Activated CD4-positive, alpha-beta T cell treated with anti-CD3 and anti-CD28 coated beads, Interleukin-2, amount 10 ng/mL, durations not matched to agents 7 days and 5 days (primary cell): ENCODE measurements at regions not wholly inside any gene's neighbourhood (a gene's known extent, or its start where the extent isn't known, plus 50 kb on each side); places are given as distances from the start of the nearest gene placed in this dataset.

ENCODE experiments used
- CTCF ChIA-PET: fragments of 350-600 bp; sonication (Branson Sonifier 250); formaldehyde crosslinking; loops from one replicate; lab custom pipeline; 2021; ENCODE audit warnings: antibody characterized with exemption; lab: Charles Lee
- POLR2A ChIA-PET: fragments of 350-600 bp; sonication (Branson Sonifier 250); formaldehyde crosslinking; loops from one replicate; lab custom pipeline; 2021; ENCODE audit warnings: antibody characterized with exemption; lab: Charles Lee
- DNase-seq: peaks from one replicate; pipeline ENCODE4 v3.0.0-alpha.2; 2020
- H3K27ac Mint-ChIP-seq: one replicate; pipeline ENCODE4 v1.8.0; 2021; ENCODE audit warnings: mild to moderate bottlenecking, moderate library complexity, mixed read lengths
- H3K27me3 Mint-ChIP-seq: one replicate; pipeline ENCODE4 v1.8.0; 2021; ENCODE audit warnings: mixed read lengths
- H3K36me3 Mint-ChIP-seq: one replicate; pipeline ENCODE4 v1.8.0; 2021; ENCODE audit warnings: low read depth, mixed read lengths
- H3K4me1 Mint-ChIP-seq: one replicate; pipeline ENCODE4 v1.8.0; 2021; ENCODE audit warnings: mixed read lengths
- H3K4me3 Mint-ChIP-seq: one replicate; pipeline ENCODE4 v1.8.0; 2021; ENCODE audit warnings: mild to moderate bottlenecking, moderate library complexity, mixed read lengths
- H3K9me3 Mint-ChIP-seq: one replicate; pipeline ENCODE4 v1.8.0; 2021; ENCODE audit warnings: mixed read lengths

- Mint-ChIP-seq H3K27ac (no peak overlapping the region), H3K9me3 (peaks cover 6% of the 10 kb centered on the region), H3K27me3 (no peaks in the 10 kb centered on the region), H3K36me3 (no peaks in the 10 kb centered on the region), H3K4me1 (no peaks in the 10 kb centered on the region), H3K4me3 (no peak overlapping the region)
- CTCF ChIA-PET: no interaction called here
- POLR2A ChIA-PET: no interaction called here
- no peak for DNase-seq
Observed at GRCh38 chr16:61415126-61415525, 621.1 kb downstream of the CDH8 start.

GRCh38 chr16:61413021-61413420 is 623.2 kb downstream of the CDH8 start:
- no peaks in the 10 kb centered on the region for H3K27me3 Mint-ChIP-seq
- no peaks in the 10 kb centered on the region for H3K4me1 Mint-ChIP-seq
- no peak overlapping the region for H3K4me3 Mint-ChIP-seq
- peaks cover 10% of the 10 kb centered on the region for H3K9me3 Mint-ChIP-seq
- no peak for DNase-seq
- ChIA-PET CTCF (no interaction called here), POLR2A (interaction anchor here (0.7 kb wide), 1 partner anchor 1234 kb away, joined by 3 read pairs; no protein-coding TSS in a partner anchor)
- H3K36me3 Mint-ChIP-seq: no peaks in the 10 kb centered on the region
- H3K27ac Mint-ChIP-seq: no peak overlapping the region

DNA sequence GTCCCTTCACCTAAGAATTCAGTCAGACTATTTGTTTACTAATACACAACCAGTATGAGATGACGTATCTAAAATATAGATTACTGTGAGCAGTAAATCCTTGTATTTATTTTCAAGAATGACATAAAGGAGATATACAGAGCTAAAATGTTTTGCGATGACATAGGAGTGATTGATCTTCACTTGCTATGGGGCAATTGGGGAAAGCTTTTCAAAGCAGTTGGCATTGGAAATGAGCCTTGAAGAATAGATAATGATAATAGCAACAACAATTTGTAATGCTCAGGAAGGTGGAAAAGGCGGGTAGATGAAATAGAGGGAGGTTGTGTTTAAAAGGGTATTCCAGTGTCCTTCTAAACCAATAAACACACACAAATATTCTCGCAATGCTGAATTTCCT is 623.7 kb downstream of the CDH8 start:
- no peaks in the 10 kb centered on the region for H3K27me3 Mint-ChIP-seq
- DNase-seq: no peak
- no peaks in the 10 kb centered on the region for H3K4me1 Mint-ChIP-seq
- H3K36me3 Mint-ChIP-seq: no peaks in the 10 kb centered on the region
- ChIA-PET POLR2A (no interaction called here), CTCF (no interaction called here)
- peaks cover 10% of the 10 kb centered on the region for H3K9me3 Mint-ChIP-seq
- H3K27ac Mint-ChIP-seq: no peak overlapping the region
- H3K4me3 Mint-ChIP-seq: no peak overlapping the region

- H3K4me3 Mint-ChIP-seq: no peak overlapping the region
- POLR2A ChIA-PET: no interaction called here
- CTCF ChIA-PET: no interaction called here
Observed at GRCh38 chr16:61409604-61410003, 626.6 kb downstream of the CDH8 start.

DNA sequence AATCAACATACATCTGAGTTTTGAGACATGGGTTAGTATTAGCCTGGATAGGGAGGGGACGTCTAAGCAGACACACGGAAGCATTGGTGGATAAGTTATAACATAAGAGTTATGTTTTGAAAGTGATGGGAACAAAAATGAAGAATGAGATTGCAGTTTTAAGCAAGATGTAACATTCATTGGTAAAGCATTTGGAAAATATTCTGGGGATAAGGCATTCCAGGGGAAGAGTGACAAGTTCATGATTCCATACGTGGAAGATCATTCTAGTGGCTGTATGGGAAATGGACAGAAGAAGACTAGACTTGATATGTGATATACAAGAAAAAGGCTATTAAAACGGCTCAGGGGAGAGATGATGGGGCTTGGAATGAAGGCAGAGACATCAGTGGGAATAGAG is 632.9 kb downstream of the CDH8 start:
- H3K9me3 Mint-ChIP-seq: peaks cover 12% of the 10 kb centered on the region
- CTCF ChIA-PET: no interaction called here
- DNase-seq: no peak
- POLR2A ChIA-PET: no interaction called here
- no peaks in the 10 kb centered on the region for H3K27me3 Mint-ChIP-seq
- H3K36me3 Mint-ChIP-seq: no peaks in the 10 kb centered on the region
- H3K4me3 Mint-ChIP-seq: no peak overlapping the region
- no peak overlapping the region for H3K27ac Mint-ChIP-seq
- no peaks in the 10 kb centered on the region for H3K4me1 Mint-ChIP-seq

More at GRCh38 chr16:61409604-61410003, 626.6 kb downstream of the CDH8 start:
- Mint-ChIP-seq H3K36me3 (no peaks in the 10 kb centered on the region), H3K4me1 (no peaks in the 10 kb centered on the region), H3K27ac (no peak overlapping the region), H3K27me3 (no peaks in the 10 kb centered on the region), H3K9me3 (peaks cover 9% of the 10 kb centered on the region)
- DNase-seq: no peak

- H3K27ac Mint-ChIP-seq: no peak overlapping the region
- DNase-seq: no peak
- ChIA-PET POLR2A (no interaction called here), CTCF (no interaction called here)
- no peaks in the 10 kb centered on the region for H3K27me3 Mint-ChIP-seq
- no peaks in the 10 kb centered on the region for H3K4me1 Mint-ChIP-seq
- no peak overlapping the region for H3K4me3 Mint-ChIP-seq
- H3K36me3 Mint-ChIP-seq: no peaks in the 10 kb centered on the region
- peaks cover 13% of the 10 kb centered on the region for H3K9me3 Mint-ChIP-seq
Observed at GRCh38 chr16:61391896-61392295, 644.3 kb downstream of the CDH8 start.

- Mint-ChIP-seq H3K36me3 (no peaks in the 10 kb centered on the region), H3K27me3 (no peaks in the 10 kb centered on the region), H3K27ac (no peak overlapping the region), H3K4me1 (no peaks in the 10 kb centered on the region), H3K9me3 (peaks cover 13% of the 10 kb centered on the region), H3K4me3 (no peak overlapping the region)
- DNase-seq: no peak
- ChIA-PET CTCF (no interaction called here), POLR2A (no interaction called here)
Observed at GRCh38 chr16:61390965-61391637, 645.1 kb downstream of the CDH8 start.

DNA sequence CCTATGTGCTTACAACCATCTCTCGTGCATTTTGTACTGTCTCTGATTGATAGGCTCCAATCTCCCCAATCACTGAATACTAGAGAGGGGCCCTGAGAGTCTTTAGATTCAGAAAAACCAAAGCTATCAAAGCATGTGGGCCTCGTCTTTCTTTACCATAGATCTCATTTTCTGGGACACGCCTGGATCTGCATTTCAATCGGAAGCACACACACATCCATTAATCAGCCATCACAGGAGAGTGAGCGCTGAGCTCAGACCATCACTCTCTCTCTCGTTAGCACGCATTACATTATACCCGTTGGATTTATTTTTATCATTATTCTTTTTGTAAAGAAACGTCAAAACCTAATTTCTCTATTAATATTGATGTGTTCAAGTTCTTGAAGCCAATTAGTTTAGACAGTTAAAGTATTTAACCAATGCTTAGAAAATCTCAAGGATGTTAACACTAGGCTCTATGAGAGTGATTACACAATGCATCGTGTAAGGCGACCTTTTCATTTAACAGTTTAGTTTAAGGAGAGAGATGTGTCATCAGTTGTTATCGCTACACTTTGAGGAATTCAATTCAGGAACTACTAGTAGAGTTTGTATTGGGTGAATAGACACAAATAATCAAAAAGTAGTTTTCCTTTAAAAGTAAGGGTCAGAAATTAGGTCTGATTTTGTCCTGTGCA is 650.7 kb downstream of the CDH8 start:
- ChIA-PET POLR2A (no interaction called here), CTCF (no interaction called here)
- H3K4me3 Mint-ChIP-seq: no peak overlapping the region
- H3K27ac Mint-ChIP-seq: no peak overlapping the region
- DNase-seq: no peak
- no peaks in the 10 kb centered on the region for H3K27me3 Mint-ChIP-seq
- no peaks in the 10 kb centered on the region for H3K36me3 Mint-ChIP-seq
- H3K4me1 Mint-ChIP-seq: no peaks in the 10 kb centered on the region
- H3K9me3 Mint-ChIP-seq: peaks cover 14% of the 10 kb centered on the region

DNA sequence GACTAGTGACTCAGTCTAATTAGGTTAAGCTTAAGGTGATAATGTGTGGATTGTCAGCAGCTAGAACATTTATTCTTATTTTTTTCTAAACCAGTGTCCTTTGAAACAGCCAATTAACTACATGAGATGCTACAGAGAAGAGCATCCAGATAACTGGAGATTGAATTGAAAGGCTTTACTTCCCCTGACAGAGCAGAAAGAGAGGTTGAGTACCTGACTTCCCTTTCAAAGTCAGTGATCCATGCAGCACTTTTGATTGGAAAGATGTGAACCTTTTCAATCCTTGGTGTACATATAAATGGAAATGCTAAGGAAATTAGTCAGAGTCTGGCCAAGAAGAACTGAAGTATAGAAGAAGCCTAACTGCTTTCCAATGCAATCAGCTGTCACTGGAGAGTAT is 653.8 kb downstream of the CDH8 start:
- POLR2A ChIA-PET: no interaction called here
- Mint-ChIP-seq H3K36me3 (no peaks in the 10 kb centered on the region), H3K27ac (no peak overlapping the region), H3K9me3 (peaks cover 18% of the 10 kb centered on the region), H3K4me1 (no peaks in the 10 kb centered on the region), H3K27me3 (no peaks in the 10 kb centered on the region), H3K4me3 (no peak overlapping the region)
- DNase-seq: no peak
- CTCF ChIA-PET: no interaction called here

- no peak overlapping the region for H3K27ac Mint-ChIP-seq
- H3K4me3 Mint-ChIP-seq: no peak overlapping the region
Observed at GRCh38 chr16:61379311-61379710, 656.9 kb downstream of the CDH8 start.

DNA sequence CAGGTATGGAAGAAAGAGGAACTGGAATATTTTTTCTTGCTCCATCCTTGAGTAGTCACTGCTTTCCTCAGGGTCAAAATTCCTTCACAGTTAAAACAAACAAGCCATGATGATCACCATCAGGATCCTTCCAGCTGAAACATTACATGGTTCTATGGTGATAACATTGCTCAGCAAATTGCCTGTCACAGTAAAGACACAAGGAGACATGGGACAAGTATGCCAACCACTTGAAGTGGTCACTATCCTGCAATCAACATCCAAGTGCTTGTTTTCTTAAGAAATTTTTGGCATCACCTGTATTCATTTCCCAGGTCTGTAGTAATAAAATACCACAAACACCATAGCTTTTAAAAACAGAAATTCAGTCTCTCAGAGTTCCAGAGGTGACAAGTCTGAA is 662.2 kb downstream of the CDH8 start:
- no peak for DNase-seq
- Mint-ChIP-seq H3K27me3 (no peaks in the 10 kb centered on the region), H3K36me3 (no peaks in the 10 kb centered on the region), H3K4me3 (no peak overlapping the region), H3K27ac (no peak overlapping the region), H3K9me3 (peaks cover 18% of the 10 kb centered on the region), H3K4me1 (no peaks in the 10 kb centered on the region)
- POLR2A ChIA-PET: no interaction called here
- CTCF ChIA-PET: no interaction called here

More at GRCh38 chr16:61379311-61379710, 656.9 kb downstream of the CDH8 start:
- no peaks in the 10 kb centered on the region for H3K27me3 Mint-ChIP-seq
- ChIA-PET POLR2A (no interaction called here), CTCF (no interaction called here)
- no peaks in the 10 kb centered on the region for H3K4me1 Mint-ChIP-seq
- H3K36me3 Mint-ChIP-seq: no peaks in the 10 kb centered on the region
- peaks cover 21% of the 10 kb centered on the region for H3K9me3 Mint-ChIP-seq
- DNase-seq: no peak

DNA sequence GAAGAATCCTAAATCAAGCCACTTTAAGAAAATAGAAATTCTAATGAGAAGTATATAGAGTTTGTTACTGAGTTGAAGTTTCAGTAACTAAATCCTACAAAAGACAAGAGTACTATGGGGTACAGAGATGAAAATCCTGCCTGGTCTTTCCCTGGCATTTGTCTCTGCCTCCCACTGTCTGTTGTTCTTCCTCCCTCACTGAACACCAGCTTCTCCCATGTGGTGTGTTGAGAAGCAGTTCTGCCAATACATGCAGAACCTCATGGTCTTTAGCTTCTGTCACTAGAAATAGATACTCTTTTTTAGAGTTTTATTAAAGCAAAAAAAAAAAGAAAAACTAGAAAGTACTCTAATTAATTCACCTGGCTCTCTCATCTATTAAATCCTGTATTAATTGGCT is 664.4 kb downstream of the CDH8 start:
- ChIA-PET POLR2A (no interaction called here), CTCF (no interaction called here)
- Mint-ChIP-seq H3K27ac (no peak overlapping the region), H3K27me3 (no peaks in the 10 kb centered on the region), H3K4me3 (no peak overlapping the region), H3K36me3 (no peaks in the 10 kb centered on the region), H3K9me3 (peaks cover 12% of the 10 kb centered on the region), H3K4me1 (no peaks in the 10 kb centered on the region)
- DNase-seq: no peak

- ChIA-PET POLR2A (no interaction called here), CTCF (no interaction called here)
- Mint-ChIP-seq H3K4me1 (no peaks in the 10 kb centered on the region), H3K27me3 (no peaks in the 10 kb centered on the region), H3K4me3 (no peak overlapping the region), H3K9me3 (peaks cover 10% of the 10 kb centered on the region), H3K36me3 (no peaks in the 10 kb centered on the region), H3K27ac (no peak overlapping the region)
- no peak for DNase-seq
Observed at GRCh38 chr16:61371388-61371787, 664.9 kb downstream of the CDH8 start.

GRCh38 chr16:61370564-61370963 is 665.7 kb downstream of the CDH8 start:
- Mint-ChIP-seq H3K4me3 (no peak overlapping the region), H3K27ac (no peak overlapping the region), H3K9me3 (peaks cover 13% of the 10 kb centered on the region), H3K36me3 (no peaks in the 10 kb centered on the region), H3K4me1 (no peaks in the 10 kb centered on the region), H3K27me3 (no peaks in the 10 kb centered on the region)
- ChIA-PET CTCF (no interaction called here), POLR2A (no interaction called here)
- DNase-seq: no peak
